Naive thymus-derived CD4-positive, alpha-beta T cell (primary cell): ENCODE measurements at regions not wholly inside any gene's neighbourhood (a gene's known extent, or its start where the extent isn't known, plus 50 kb on each side); places are given as distances from the start of the nearest gene placed in this dataset.

ENCODE experiments used
- ATAC-seq: fragments of 150-1000 bp; cut with Tn5 transposase; 2 replicates; pipeline ENCODE4 v1.10.0; 2021; ENCODE audit warnings: mild to moderate bottlenecking, moderate library complexity
- CTCF ChIA-PET: fragments of 350-600 bp; sonication (Branson Sonifier 250); formaldehyde crosslinking; loops from one replicate; lab custom pipeline; 2021; ENCODE audit warnings: antibody characterized with exemption; lab: Charles Lee
- POLR2A ChIA-PET: fragments of 350-600 bp; sonication (Branson Sonifier 250); formaldehyde crosslinking; loops from one replicate; lab custom pipeline; 2021; ENCODE audit warnings: antibody characterized with exemption, inconsistent platforms; lab: Charles Lee
- DNase-seq, 9 donors: peaks; one replicate each; pipeline versions ENCODE4 v3.0.0 to v3.0.0-alpha.2; 2020 to 2022; ENCODE audit warnings: mixed read lengths in 1 of 9
- H3K27ac ChIP-seq: one replicate; pipeline ENCODE4 v1.7.0; 2013; ENCODE audit warnings: mild to moderate bottlenecking, low read depth, low read length, moderate library complexity
- H3K27me3 ChIP-seq, 2 donors: one replicate each; pipeline ENCODE4 v1.7.0; 2013; ENCODE audit warnings: low read length in 2 of 2, mild to moderate bottlenecking in 2 of 2, moderate library complexity in 2 of 2; ENCODE audit not compliant: control insufficient read depth in 2 of 2, insufficient read depth in 2 of 2
- H3K36me3 ChIP-seq, 3 experiments: 1 replicate in 2 of 3; 2 replicates in 1 of 3; pipeline ENCODE4 v1.7.0; 2013; ENCODE audit warnings: low read length in 3 of 3, mild to moderate bottlenecking in 3 of 3, moderate library complexity in 1 of 3; ENCODE audit not compliant: insufficient read depth in 3 of 3, control insufficient read depth in 2 of 3
- H3K4me1 ChIP-seq, 2 donors: one replicate each; pipeline ENCODE4 v1.7.0; 2013; ENCODE audit warnings: low read length in 2 of 2, mild to moderate bottlenecking in 2 of 2, moderate library complexity in 1 of 2; ENCODE audit not compliant: control insufficient read depth in 2 of 2, insufficient read depth in 2 of 2
- H3K4me3 ChIP-seq: 2 replicates; pipeline ENCODE4 v1.7.0; 2013; ENCODE audit warnings: mild to moderate bottlenecking, low read length
- H3K9me3 ChIP-seq, 3 experiments: 1 replicate in 2 of 3; 2 replicates in 1 of 3; pipeline ENCODE4 v1.7.0; 2013; ENCODE audit warnings: low read length in 3 of 3; ENCODE audit not compliant: control insufficient read depth in 2 of 3
- H3K27ac Mint-ChIP-seq, 9 donors: one replicate each; pipeline ENCODE4 v1.8.0; 2020 to 2022; ENCODE audit warnings: mixed read lengths in 9 of 9, mild to moderate bottlenecking in 8 of 9, moderate library complexity in 5 of 9, inconsistent platforms in 2 of 9
- H3K27me3 Mint-ChIP-seq, 5 donors: one replicate each; pipeline ENCODE4 v1.8.0; 2021 to 2022; ENCODE audit warnings: mixed read lengths in 5 of 5, mild to moderate bottlenecking in 1 of 5
- H3K36me3 Mint-ChIP-seq, 5 donors: one replicate each; pipeline ENCODE4 v1.8.0; 2020 to 2022; ENCODE audit warnings: mixed read lengths in 5 of 5, mild to moderate bottlenecking in 3 of 5, inconsistent platforms in 1 of 5
- H3K4me1 Mint-ChIP-seq, 7 donors: one replicate each; pipeline ENCODE4 v1.8.0; 2020 to 2022; ENCODE audit warnings: mixed read lengths in 7 of 7, mild to moderate bottlenecking in 3 of 7, inconsistent platforms in 1 of 7
- H3K4me3 Mint-ChIP-seq, 10 donors: one replicate each; pipeline ENCODE4 v1.8.0; 2020 to 2022; ENCODE audit warnings: mild to moderate bottlenecking in 10 of 10, mixed read lengths in 10 of 10, moderate library complexity in 6 of 10, inconsistent platforms in 2 of 10
- H3K9me3 Mint-ChIP-seq, 11 donors: one replicate each; pipeline ENCODE4 v1.8.0; 2020 to 2022; ENCODE audit warnings: mixed read lengths in 11 of 11, mild to moderate bottlenecking in 4 of 11, inconsistent platforms in 1 of 11, moderate library complexity in 1 of 11
- intact Hi-C, 2 donors: fragments of 100-400 bp; cut with micrococcal nuclease; formaldehyde crosslinking; loops; one replicate each; pipeline ENCODE4 v1.15.1; 2023

DNA sequence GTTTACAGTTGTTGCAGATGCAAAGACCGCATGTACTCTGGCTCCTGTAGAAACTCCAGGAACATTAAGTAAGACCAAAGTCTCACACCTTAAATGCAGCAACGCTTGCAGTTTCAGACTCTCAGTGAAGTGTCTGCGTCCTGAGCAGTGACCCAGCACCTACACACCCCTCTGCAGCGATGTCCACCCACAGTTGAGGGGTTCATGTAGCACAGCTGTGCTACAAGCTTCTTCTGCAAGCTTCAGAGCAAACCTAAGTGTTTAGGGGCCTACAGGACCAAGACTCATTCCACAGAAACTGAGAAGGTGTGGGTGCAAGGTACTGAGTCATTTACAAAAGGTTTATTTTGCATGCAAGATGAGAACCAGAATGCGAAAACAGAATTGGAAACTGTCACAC lies 191.0 kb downstream of the IRX2 start:
- intact Hi-C loops: no loop called here
- Histone ChIP-seq H3K27ac (no peak overlapping the region), H3K36me3 (no peaks in the 10 kb centered on the region), H3K4me3 (no peak overlapping the region), H3K4me1 (no peaks in the 10 kb centered on the region), H3K9me3 (peaks cover 0 to 4% (median 0%) of the 10 kb centered on the region in 3 experiments), H3K27me3 (no peaks in the 10 kb centered on the region)
- CTCF ChIA-PET: no interaction called here
- peaks cover 0 to 22% (median 3%) of the 10 kb centered on the region in 11 donors for H3K9me3 Mint-ChIP-seq
- H3K4me3 Mint-ChIP-seq: no peak overlapping the region
- no peak for DNase-seq
- peaks cover 0 to 4% (median 0%) of the 10 kb centered on the region in 5 donors for H3K36me3 Mint-ChIP-seq
- H3K27me3 Mint-ChIP-seq: peaks cover 0 to 29% (median 4%) of the 10 kb centered on the region in 5 donors
- H3K27ac Mint-ChIP-seq: no peak overlapping the region
- ATAC-seq: no peak
- POLR2A ChIA-PET: no interaction called here
- H3K4me1 Mint-ChIP-seq: no peaks in the 10 kb centered on the region

DNA sequence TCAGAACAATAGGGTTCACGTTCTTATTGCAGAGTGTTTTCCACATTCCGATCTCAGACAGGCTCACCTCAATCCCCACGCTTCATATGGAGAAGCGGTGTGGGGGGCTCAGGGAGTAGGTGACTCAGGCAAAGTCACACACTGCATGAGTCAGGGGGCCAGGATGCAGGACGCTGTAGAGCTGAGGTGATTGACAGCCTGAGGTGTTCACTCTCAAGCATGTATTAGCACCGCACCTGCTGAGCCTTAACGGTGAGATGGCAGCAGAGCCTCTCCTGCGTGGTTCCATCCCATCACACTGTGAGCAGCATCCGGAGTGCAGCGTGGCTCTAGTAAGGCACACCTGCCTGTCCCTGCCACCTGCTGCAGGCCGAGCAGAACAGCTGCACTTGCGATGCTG lies 194.0 kb downstream of the IRX2 start:
- Histone ChIP-seq H3K9me3 (peaks cover 0 to 3% (median 0%) of the 10 kb centered on the region in 3 experiments), H3K4me3 (no peak overlapping the region), H3K27me3 (no peaks in the 10 kb centered on the region), H3K4me1 (no peaks in the 10 kb centered on the region), H3K27ac (no peak overlapping the region), H3K36me3 (no peaks in the 10 kb centered on the region)
- ChIA-PET POLR2A (no interaction called here), CTCF (no interaction called here)
- Mint-ChIP-seq H3K4me1 (no peaks in the 10 kb centered on the region), H3K4me3 (no peak overlapping the region), H3K36me3 (peaks cover 0 to 17% (median 0%) of the 10 kb centered on the region in 5 donors), H3K9me3 (peaks cover 12 to 41% (median 23%) of the 10 kb centered on the region in 11 donors), H3K27ac (no peak overlapping the region), H3K27me3 (peaks cover 0 to 13% (median 4%) of the 10 kb centered on the region in 5 donors)
- intact Hi-C loops: no loop called here
- no peak for ATAC-seq
- DNase-seq: no peak

DNA sequence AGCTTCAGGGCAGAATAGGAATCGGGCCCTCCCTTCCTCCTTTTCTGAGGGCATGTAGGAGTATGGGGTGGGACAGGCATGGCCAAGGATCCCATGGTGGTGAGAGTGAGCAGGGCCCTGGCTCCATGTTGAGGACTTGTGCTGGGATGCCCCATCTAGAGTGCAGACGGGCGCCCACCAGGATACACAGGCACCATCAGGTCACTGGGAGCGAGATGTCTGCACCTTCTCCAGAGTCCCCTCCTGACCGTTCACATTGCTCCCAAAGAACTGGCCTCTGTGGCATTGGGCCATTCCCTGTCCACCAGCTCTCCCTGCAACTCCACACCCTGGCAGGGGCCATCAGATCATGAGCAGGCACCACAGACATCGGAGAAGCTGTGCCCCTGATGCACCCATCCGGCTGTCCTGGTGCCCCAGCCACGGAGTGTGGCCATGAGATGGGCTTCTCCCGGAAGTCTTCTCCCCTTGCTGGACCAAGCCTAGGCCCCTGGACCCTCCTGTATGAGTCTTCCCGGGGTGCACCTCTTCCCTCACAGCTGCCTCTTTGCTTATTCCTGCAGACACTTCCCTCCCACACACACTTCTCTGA lies 195.0 kb downstream of the IRX2 start:
- ChIA-PET CTCF (no interaction called here), POLR2A (no interaction called here)
- Histone ChIP-seq H3K27me3 (no peaks in the 10 kb centered on the region), H3K4me1 (no peaks in the 10 kb centered on the region), H3K36me3 (no peaks in the 10 kb centered on the region), H3K9me3 (peaks cover 0 to 3% (median 0%) of the 10 kb centered on the region in 3 experiments), H3K27ac (no peak overlapping the region), H3K4me3 (no peak overlapping the region)
- H3K4me3 Mint-ChIP-seq: no peak overlapping the region
- H3K36me3 Mint-ChIP-seq: peaks cover 0 to 17% (median 0%) of the 10 kb centered on the region in 5 donors
- no peaks in the 10 kb centered on the region for H3K4me1 Mint-ChIP-seq
- intact Hi-C loops: no loop called here
- peaks cover 0 to 8% (median 0%) of the 10 kb centered on the region in 5 donors for H3K27me3 Mint-ChIP-seq
- DNase-seq (no peak), ATAC-seq (no peak)
- peaks cover 11 to 40% (median 19%) of the 10 kb centered on the region in 11 donors for H3K9me3 Mint-ChIP-seq
- H3K27ac Mint-ChIP-seq: no peak overlapping the region

DNA sequence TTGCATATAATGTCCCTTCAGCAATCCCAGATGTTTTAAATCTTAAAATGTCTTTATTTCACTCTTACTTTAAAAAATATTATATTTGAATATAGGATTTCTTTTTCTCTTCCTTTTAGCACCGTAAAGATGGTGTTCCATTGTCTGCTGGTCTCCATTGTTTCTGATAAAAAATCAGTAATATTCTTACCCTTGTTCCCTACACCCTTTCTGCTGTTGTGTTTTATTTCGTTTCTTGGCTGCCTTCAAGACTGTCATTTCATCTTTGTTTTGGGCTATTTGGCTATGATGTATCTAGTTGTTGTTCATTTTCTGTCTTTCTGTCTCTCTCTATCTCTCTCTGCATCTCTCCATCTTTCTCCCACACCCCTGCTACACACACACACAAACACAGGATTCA lies 197.9 kb downstream of the IRX2 start:
- ChIA-PET POLR2A (no interaction called here), CTCF (no interaction called here)
- peaks cover 0 to 3% (median 0%) of the 10 kb centered on the region in 3 experiments for H3K9me3 ChIP-seq
- peaks cover 13 to 42% (median 19%) of the 10 kb centered on the region in 11 donors for H3K9me3 Mint-ChIP-seq
- H3K27ac ChIP-seq: no peak overlapping the region
- H3K36me3 ChIP-seq: no peaks in the 10 kb centered on the region
- peaks cover 0 to 8% (median 0%) of the 10 kb centered on the region in 5 donors for H3K27me3 Mint-ChIP-seq
- H3K4me3 ChIP-seq: no peak overlapping the region
- H3K4me3 Mint-ChIP-seq: no peak overlapping the region
- H3K27me3 ChIP-seq: no peaks in the 10 kb centered on the region
- H3K4me1 Mint-ChIP-seq: no peaks in the 10 kb centered on the region
- H3K27ac Mint-ChIP-seq: no peak overlapping the region
- DNase-seq: no peak
- no peak for ATAC-seq
- H3K36me3 Mint-ChIP-seq: peaks cover 0 to 17% (median 0%) of the 10 kb centered on the region in 5 donors
- H3K4me1 ChIP-seq: no peaks in the 10 kb centered on the region
- intact Hi-C loops: no loop called here

DNA sequence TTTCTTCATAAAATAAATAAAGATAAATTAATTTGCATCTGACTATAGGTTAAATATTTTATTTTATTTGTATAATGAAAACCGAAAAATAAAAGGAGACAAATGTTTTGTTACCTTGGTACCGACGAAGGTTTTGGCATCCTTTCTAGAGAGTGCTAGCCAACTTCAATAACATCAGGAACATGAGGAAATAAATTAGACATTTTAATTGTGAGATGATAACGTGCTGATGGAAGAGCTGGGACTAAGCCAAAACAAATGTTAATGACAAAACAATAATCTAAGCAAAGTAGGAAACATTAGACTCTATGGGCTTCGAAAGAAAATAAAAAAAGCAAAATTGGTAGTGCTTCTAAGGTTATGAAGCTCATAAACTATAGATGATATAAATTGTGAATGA lies 201.0 kb downstream of the IRX2 start:
- H3K36me3 Mint-ChIP-seq: peaks cover 0 to 13% (median 0%) of the 10 kb centered on the region in 5 donors
- no peaks in the 10 kb centered on the region for H3K27me3 Mint-ChIP-seq
- ATAC-seq (no peak), DNase-seq (no peak)
- no peak overlapping the region for H3K27ac ChIP-seq
- no peaks in the 10 kb centered on the region for H3K36me3 ChIP-seq
- H3K9me3 ChIP-seq: peaks cover 0 to 3% (median 0%) of the 10 kb centered on the region in 3 experiments
- no peak overlapping the region for H3K4me3 ChIP-seq
- H3K9me3 Mint-ChIP-seq: peaks cover 12 to 33% (median 18%) of the 10 kb centered on the region in 11 donors
- H3K4me3 Mint-ChIP-seq: no peak overlapping the region
- CTCF ChIA-PET: no interaction called here
- POLR2A ChIA-PET: interaction anchor here (0.6 kb wide), 1 partner anchor 23 kb away, joined by 3 read pairs; no protein-coding TSS in a partner anchor
- no peaks in the 10 kb centered on the region for H3K27me3 ChIP-seq
- no peaks in the 10 kb centered on the region for H3K4me1 Mint-ChIP-seq
- H3K4me1 ChIP-seq: no peaks in the 10 kb centered on the region
- intact Hi-C loops: no loop called here
- no peak overlapping the region for H3K27ac Mint-ChIP-seq

DNA sequence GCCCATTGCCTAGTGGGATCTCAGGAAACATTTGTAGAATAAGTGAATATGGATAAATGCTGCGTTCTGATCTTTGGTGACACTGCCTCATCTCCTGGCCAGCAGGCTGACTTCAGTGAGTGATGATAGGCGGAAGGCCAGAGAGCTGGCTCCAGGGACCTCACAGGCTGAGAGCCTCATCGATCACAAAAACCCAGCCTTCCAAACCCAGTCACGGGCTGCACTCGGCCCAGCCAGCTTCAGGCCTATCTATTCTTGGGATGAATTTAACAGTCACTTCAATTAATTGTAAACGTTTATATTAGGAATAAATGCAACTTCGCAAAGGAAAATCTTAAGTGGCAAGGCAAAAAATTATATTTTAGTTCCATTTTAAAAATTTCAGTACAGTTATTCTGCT lies 201.6 kb downstream of the IRX2 start:
- H3K4me3 ChIP-seq: no peak overlapping the region
- H3K27me3 Mint-ChIP-seq: no peaks in the 10 kb centered on the region
- peaks cover 0 to under 1% (median 0%) of the 10 kb centered on the region in 3 experiments for H3K9me3 ChIP-seq
- ATAC-seq (no peak), DNase-seq (no peak)
- intact Hi-C loops: no loop called here
- no peak overlapping the region for H3K4me3 Mint-ChIP-seq
- H3K36me3 Mint-ChIP-seq: peaks cover 0 to 11% (median 0%) of the 10 kb centered on the region in 5 donors
- no peaks in the 10 kb centered on the region for H3K36me3 ChIP-seq
- ChIA-PET POLR2A (no interaction called here), CTCF (no interaction called here)
- H3K4me1 ChIP-seq: no peaks in the 10 kb centered on the region
- no peak overlapping the region for H3K27ac ChIP-seq
- no peaks in the 10 kb centered on the region for H3K4me1 Mint-ChIP-seq
- no peak overlapping the region for H3K27ac Mint-ChIP-seq
- no peaks in the 10 kb centered on the region for H3K27me3 ChIP-seq
- peaks cover 12 to 28% (median 14%) of the 10 kb centered on the region in 11 donors for H3K9me3 Mint-ChIP-seq

DNA sequence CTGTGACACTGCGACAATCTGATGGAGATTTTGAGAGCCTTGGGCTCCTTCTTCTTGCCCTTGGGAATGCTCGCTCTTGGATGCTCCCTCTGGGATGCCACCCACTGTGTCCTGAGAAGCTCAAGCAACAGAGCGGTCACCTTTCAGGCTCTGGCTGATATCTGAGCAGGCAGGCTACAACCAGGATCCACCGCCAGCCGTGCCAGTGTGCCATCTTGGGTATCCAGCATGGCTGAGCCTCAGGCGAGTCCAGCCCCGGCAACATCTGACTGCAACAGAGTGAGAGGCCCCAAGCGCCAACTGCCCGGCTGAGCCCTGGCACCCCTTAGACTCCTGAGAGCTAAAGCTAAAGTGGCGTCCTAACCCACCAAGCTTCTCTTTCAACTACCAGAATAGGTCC lies 202.1 kb downstream of the IRX2 start:
- H3K36me3 Mint-ChIP-seq: peaks cover 0 to 7% (median 0%) of the 10 kb centered on the region in 5 donors

More for the DNA sequence above, 202.1 kb downstream of the IRX2 start:
- Mint-ChIP-seq H3K27me3 (no peaks in the 10 kb centered on the region), H3K27ac (no peak overlapping the region), H3K9me3 (peaks cover 6 to 23% (median 10%) of the 10 kb centered on the region in 11 donors), H3K4me3 (no peak overlapping the region), H3K4me1 (no peaks in the 10 kb centered on the region)
- H3K9me3 ChIP-seq: no peaks in the 10 kb centered on the region
- no peaks in the 10 kb centered on the region for H3K4me1 ChIP-seq
- intact Hi-C loops: no loop called here
- ChIA-PET CTCF (no interaction called here), POLR2A (no interaction called here)
- H3K36me3 ChIP-seq: no peaks in the 10 kb centered on the region
- no peak overlapping the region for H3K27ac ChIP-seq
- no peaks in the 10 kb centered on the region for H3K27me3 ChIP-seq
- no peak overlapping the region for H3K4me3 ChIP-seq
- ATAC-seq (no peak), DNase-seq (no peak)
